RKO (cell line): ENCODE measurements at regions not wholly inside any gene's neighbourhood (a gene's known extent, or its start where the extent isn't known, plus 50 kb on each side); places are given as distances from the start of the nearest gene placed in this dataset.
A peak's percentile ranks its signal among the peaks of the same experiment; 100 is the strongest.

ENCODE experiments used
- DNase-seq: peaks from one replicate; pipeline ENCODE4 v3.0.0-alpha.2; 2016; ENCODE audit warnings: low spot score

DNA sequence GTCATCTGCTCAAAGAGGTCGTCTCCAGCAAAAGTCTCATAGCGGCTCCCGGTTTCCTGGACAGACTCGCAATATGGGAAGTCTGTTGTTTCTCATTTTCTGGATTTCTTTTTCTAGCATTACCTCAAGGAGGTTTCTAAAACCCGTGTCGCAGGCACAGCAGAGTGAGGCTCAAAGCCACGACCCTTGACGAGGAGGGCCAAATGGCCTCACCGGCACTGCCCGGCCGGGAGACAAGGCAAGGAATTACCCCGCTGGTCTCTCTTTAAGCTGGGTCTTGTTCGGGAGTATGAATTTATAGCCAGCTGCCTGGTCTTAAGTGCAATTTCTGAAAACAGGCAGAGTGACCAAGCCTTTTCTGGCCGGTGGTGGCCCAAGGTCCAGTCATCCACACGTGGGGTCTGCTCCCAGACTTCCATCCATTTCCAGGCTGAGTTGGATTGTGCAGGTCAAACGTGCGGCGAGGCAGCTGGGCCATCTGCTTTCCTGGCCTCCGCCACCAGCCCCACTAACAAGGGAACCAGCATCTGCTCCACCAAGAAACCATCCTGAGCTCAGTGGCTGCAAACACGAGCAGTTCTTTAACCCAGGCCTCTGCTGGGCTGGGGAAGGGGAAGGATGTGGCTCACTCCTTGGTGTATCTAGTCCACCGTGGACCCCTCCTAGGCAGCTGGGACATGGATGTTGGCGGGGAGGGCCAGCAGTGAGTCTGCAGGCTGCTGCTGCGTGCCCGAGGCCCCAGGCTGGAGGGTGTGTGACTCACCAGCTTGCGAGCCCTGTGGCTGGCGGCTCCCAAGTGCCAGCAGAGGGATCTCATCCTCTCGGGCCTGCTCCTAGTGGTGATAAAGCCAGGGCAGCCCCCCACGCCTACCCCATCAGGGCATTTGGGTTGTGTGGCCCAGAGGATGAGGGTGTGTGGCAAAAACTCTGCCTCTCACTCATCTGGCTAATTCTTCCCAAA, 55.6 kb upstream of the COL5A1 start:
- DNase-seq, result peak; percentile 65

DNA sequence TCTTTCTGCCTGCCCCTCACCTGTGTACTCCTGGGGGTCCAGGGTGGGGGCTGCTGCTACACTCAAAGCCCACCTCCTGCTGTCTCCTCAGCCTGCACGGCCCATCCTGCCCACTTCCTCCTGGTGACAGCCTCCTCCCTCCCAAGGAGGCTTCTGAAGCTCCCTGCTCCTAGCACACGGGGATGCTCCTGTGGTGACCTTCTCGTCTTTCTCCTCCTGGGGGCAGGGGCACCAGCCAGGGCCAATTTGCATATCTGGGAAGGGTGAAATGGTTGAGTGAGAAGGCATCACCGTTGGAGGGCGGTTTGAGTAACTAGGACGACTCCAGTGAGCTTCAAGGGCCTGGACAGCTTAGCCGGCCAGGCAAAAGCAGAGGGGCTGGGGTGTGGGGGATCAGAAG, 51.9 kb upstream of the COL5A1 start:
- no peak for DNase-seq

DNA sequence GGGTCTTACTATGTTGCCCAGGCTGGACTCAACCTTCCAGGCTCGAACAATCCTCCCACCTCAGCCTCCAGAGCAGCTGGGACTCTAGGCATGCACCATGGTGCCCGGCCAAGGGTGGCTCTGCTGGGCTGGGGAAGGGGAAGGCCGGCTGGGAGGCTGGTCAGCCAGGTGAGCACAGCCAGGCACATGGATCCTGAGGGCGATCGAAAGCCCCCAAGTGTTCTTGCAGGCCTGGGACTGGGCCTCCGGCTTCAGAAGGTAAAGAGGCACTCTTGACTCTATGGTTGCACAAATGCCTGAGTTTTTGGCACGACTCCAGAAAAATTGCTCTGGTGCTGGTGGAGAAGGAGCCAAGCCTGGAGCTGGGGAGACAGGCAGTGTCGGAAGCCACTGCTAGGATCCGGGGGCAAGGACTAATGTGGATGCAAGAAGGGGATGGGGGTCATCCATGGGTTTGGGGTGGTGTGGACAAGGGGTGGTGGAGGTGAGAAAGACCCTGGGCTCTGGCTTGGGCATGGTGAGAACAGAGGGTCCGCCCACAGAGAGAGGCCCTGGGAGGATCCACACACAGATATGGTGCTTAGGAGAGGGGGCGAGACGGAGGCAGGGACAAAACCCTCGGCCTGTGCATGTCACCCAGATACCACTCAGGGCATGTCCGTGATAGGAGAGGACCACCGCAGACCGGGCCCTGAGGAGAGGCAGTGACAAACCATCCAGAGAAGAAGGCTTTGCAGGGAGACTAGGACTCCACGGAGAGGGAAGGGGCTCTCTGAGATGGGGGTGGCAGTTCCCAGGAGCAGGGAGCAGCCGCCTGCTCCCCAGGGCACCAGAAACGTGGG, 51.1 kb upstream of the COL5A1 start:
- DNase-seq, result no peak

DNA sequence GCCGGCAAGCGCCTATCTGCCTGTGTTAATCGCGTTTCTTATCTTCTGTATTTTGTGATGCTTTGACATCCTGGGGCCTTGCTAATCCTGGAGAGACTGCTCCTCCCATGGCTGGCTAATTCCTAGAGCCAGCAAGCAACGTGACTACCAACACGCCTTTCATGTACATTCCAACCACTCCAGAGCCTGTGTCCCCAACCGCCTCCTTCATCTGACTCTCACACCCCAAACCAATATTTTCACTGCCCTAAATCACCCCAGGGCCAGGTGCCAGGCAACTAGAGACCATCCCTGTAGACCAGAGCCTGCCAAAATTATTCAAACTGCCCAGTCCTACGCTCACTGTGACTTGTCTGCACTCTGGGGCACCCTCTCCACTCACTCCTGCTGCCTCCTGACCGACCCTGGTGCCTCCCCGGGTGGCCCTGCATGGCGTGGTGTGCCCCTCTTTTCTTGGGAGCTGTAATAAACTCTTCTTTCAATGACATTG, 50.5 kb upstream of the COL5A1 start:
- DNase-seq, result no peak

DNA sequence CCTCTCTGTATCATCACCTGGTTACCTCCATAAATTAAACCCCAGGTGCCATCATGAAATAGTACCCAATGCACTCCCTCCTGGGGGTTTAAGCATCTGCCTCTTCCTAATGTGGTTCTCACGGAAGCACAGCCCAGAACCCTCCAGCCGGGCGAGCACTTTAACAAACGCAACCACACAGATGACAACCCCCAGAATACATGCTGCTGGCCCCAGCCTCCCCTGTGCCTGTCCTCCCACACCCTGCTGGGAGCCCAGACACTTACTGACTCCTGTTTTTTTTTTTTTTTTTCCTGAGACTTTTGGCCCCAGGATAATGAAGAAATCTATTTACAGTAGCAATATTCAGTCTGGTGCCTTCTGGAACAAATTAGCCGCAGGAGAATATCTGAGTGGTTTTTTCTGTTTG, 50.0 kb upstream of the COL5A1 start:
- DNase-seq, result no peak
